Pons (tissue), 1 donor: ENCODE measurements at regions not wholly inside any gene's neighbourhood (a gene's known extent, or its start where the extent isn't known, plus 50 kb on each side); places are given as distances from the start of the nearest gene placed in this dataset.

Source experiments
- DNase-seq: peaks from one replicate; pipeline ENCODE4 v3.0.0-alpha.2; 2016; ENCODE audit warnings: low spot score

DNA sequence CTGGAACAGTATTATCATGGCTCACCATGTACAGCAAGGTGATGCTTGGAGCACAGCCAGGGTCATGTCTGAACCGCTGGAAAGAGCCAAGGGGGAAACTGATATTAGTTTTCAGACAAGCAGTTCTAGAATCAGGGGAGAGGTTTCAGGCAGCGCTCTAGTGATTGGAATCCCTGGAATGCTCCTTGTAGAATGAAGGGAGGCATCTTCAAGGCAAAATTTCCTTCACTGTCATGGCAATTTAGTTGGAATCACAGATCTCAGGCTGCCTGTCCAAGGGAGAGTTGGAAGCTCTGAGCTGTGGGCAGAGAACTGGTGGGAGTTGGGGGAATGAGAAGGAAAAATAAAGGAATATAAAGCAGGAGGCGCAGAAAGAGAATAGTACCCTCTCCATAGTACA lies 737.1 kb downstream of the PTPRU start:
- no peak for DNase-seq

- DNase-seq, result no peak
These were observed 736.2 kb downstream of the PTPRU start for GRCh38 chr1:29972421-29973053.

- DNase-seq, result no peak
These were observed 735.4 kb downstream of the PTPRU start for GRCh38 chr1:29971703-29972102.

DNA sequence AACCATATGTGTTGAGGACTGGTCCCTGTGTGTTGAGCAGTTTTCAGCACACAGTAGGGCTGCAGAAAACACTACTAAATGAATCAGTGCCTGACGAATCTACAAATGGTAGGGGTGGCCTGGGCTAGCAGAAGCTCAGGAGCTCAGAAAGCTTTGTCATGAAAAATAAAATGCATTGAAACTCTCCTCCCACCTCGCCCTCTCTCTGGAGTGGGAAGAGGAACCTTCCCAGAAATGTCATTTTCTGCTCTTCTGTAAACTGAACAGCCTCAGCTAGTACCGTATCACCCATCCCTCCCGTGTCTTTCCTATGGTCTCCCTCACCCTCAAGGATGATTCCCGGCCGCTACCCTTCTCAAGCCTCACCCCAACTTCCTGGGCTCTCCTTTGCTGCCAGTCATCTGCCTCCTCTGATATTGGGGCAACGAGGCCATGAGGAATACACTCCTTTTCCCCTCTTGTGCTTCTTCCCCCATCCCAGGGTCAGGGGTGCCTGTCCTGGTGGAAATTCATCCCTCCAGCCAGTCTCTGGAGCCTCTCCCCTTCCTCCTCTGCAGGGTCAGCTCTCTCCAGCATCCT lies 734.5 kb downstream of the PTPRU start:
- no peak for DNase-seq

DNA sequence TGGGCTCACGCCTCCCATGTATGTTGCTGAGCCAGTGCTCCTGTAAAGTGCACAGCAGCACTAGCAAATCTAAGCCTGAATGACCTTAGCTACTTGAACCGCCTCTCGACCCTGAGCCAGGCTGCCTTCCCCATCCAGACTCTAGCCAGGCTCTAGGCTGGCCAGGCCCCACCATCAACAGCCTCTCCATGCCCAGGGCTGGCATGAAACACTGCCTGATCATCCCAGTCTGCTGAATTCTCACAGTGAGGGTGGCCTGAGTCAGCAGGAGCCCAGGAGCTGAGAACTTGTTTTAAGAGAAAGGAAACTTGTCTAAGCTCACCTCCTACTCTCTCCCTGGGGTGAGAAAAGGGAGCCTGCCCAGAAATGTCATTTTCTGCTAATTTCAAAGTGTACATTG lies 733.3 kb downstream of the PTPRU start:
- no peak for DNase-seq

- no peak for DNase-seq
These were observed 730.9 kb downstream of the PTPRU start for GRCh38 chr1:29967261-29967660.

- DNase-seq, result no peak
These were observed 730.3 kb downstream of the PTPRU start for GRCh38 chr1:29966526-29967045.

DNA sequence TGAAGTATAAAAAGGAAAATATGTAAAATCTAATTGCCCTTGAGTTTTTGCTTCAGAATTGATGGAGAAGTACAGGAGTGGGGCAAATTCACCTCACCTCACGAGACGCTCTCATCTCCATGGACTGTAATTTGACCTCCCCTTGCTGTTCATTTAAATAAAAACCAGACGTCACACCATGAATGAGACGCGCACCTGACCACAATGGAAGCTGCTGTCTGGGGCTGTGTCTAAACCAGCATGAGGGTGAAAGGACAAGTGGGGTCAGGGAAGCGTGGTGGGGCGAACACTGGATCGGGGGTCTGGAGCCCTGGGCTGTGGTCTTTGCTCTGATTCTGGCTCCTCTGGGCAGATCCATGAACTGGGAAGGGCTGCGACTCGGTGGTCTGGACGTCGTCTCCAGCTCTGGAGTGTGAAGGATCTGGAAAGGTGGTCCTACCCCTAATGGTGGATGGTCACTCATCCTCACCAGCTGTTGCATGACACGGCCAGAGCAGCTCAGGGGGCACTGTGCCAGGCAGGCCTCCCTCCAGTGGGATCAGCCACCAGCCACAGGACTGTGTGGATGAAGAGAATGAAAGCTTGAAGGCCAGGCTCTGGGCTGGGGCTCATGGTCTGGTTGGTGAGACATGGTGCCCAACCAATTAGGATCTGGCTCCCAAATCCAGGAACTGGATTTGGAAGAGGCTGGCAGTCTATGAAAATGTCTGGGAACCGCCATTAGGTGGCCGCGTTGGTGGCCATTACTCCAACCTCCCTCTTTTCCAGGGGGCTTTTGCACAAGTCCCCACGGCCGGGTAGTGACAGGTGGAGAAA lies 728.6 kb downstream of the PTPRU start:
- no peak for DNase-seq

DNA sequence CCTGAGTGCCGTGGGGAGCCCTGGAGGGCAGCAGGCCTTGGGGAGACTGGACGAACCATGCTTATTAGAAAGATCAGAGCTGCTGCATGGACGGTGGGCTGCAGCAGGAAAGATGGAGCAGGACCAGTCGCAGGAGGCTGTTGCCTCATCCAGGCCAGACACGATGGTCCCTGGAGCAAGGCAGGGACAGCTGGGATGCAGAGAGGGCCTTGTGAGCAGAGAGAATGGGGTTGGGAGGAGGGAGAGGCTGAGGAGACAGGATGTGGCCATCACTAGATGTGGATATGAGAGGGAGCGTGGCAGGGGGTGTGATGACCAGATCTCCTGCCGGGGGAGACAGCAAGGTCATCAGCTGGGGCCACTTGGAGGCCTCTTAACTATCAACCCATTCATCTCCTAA lies 727.6 kb downstream of the PTPRU start:
- no peak for DNase-seq

DNA sequence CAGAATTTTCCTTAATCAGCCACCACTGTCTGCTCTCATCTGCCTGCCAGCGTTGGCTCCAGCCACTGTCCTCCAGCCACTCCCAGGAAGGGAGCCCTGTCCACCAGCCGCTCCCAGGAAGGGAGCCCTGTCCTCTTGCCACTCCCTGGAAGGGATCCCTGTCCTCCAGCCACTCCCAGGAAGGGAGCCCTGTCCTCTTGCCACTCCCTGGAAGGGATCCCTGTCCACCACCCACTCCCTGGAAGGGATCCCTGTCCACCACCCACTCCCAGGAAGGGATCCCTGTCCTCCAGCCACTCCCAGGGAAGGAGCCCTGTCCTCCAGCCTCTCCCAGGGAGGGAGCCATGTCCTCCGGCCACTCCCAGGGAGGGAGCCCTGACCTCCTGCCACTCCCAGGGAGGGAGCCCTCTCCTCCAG lies 726.5 kb downstream of the PTPRU start:
- DNase-seq, result no peak

DNA sequence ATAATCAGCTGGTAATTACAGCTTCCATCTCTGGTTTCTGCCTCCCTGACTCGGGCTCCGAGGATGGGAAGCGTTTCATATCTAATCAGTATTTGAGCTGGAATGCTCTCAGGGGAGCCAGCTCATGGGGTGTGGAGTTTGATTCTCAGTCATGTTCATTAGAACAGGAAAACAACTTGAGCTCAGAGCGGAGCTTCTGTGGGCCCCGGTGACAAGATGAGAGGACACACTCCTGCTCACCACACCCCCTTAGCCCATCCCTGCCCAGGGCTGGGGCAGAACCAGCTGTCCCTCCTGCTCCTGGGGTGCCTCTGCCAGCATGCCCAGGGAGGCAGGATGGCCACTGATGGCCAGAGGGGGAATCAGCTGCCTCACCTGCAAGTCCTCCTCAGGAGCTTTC lies 726.0 kb downstream of the PTPRU start:
- DNase-seq, result no peak

GRCh38 chr1:29961293-29962059 lies 725.2 kb downstream of the PTPRU start:
- no peak for DNase-seq

DNA sequence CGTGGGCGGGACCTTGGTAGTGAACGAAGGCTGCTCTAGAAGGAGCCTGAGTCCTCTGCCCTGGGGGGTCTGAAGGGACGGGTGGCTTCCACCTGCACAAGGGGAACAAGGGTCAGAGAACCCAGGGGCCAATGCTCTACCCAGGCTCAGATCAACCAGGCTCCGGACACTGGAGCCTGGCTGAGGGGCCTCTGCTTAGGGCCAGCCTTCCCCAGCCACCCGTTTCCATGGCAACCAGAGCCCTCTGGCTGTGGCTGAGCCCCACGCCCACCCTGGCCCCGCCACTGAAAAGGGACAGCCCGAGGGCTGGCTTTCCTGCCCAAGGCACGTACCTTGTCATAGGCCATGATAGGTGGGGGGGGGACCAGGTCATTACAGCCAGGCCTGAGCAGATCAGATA lies 724.6 kb downstream of the PTPRU start:
- no peak for DNase-seq

- DNase-seq, result no peak
These were observed 723.9 kb downstream of the PTPRU start for GRCh38 chr1:29960156-29960755.

GRCh38 chr1:29959356-29959755 lies 723.0 kb downstream of the PTPRU start:
- no peak for DNase-seq

DNA sequence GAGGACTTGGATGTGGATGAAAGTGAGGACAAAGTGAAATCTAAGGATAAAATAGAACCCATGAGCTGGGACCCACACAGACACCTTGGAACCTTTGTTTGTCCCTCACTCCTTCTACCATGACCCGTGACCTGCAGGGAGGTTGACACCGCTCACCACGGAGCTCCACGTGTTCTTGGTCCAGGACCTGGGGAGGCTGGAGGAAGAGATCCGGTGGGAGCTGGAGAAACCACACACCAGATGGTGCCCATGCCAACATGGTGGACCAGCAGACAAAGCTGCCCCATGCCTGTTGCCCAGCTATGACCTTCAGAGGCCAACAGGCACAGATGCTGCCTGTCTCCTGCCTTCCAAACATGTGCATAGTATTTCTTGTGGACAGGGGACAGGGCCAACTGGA lies 721.9 kb downstream of the PTPRU start:
- DNase-seq, result no peak

DNA sequence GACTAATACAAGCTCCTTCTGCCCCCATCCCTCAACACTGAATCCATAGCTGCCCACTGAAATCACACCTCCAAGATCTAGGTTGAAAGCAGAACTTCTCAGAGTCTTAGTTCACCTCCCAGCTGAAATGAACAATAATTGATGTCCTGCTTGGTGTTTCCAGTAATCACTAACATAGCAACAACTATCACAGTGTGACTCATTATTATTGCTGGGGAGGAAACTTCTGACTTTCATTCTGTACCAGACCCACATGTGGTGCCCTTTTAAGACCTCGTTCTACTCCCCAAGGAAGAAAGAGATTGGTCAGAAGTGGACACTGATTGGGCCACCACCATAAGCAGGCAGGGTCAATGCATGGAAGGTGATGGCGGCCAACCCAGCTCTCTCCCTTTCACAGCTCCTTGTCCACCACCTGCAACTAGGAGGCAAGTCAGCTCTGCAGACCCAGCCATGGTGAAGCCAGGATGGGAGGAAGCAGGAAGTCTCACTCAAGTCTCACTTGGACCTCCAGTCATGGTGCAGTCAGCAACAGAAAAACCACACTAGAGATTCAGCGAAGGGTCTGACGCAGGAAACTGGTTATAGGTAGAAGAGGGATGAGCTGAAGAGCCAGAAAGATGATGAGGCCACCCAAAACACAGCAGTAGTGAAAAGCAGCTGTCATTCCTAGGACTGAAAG lies 720.2 kb downstream of the PTPRU start:
- DNase-seq, result no peak

- DNase-seq, result no peak
These were observed 718.3 kb downstream of the PTPRU start for GRCh38 chr1:29954591-29954990.

DNA sequence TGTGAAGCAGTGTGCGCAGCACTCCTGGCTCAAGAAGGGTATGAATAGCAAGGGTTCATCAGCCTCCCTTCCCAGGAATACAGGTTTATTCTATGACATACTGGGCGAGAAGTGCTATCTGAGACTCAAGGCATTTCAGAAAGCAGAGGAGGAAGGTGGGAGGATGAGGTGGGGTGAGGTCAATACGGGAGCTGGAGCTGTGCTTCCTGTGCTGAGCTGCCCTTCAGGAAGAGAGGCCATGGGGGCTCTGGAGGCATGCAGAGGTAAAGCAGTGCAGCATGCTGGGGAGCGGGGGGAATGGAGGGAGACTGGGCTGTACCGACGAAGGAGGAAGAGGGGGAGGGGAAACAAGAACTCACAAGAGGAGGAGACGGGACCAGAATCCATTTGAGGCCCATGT lies 717.6 kb downstream of the PTPRU start:
- DNase-seq, result no peak

- no peak for DNase-seq
These were observed 713.4 kb downstream of the PTPRU start for GRCh38 chr1:29949676-29950075.

- DNase-seq, result no peak
These were observed 712.3 kb downstream of the PTPRU start for GRCh38 chr1:29948581-29948980.
